ENCODE measurements at regions not wholly inside any gene's neighbourhood (a gene's known extent, or its start where the extent isn't known, plus 50 kb on each side); places are given as distances from the start of the nearest gene placed in this dataset.

GRCh38 chr16:14002416-14002990, 68.6 kb upstream of the MRTFB start:
- Histone ChIP-seq H3K4me3 (no peak overlapping the region), H3K4me1 (peaks cover 16% of the 10 kb centered on the region), H3K27ac (no peak overlapping the region), H3K36me3 (replicated peaks in 1 of 2; ENCODE audit: insufficient read depth in 1 of 2, low read depth in 2 of 2) (no peaks in the 10 kb centered on the region), H3K27me3 (no peaks in the 10 kb centered on the region), H3K9me3 (no peaks in the 10 kb centered on the region)
- intact Hi-C loops (cut with DNase I): loop anchor here (10.0 kb wide), 1 partner anchor 78 kb away; the partner anchor contains the start of gene ERCC4
- ATAC-seq (no peak), DNase-seq (no peak)
- 75 to 83% methylated on average over 13 of the region's 13 CpGs for WGBS, 2 donors
- TF ChIP-seq POLR2A (IDR thresholded peaks at IDR 0.05) (no peak), CTCF (IDR thresholded peaks at IDR 0.05) (no peak)

GRCh38 chr16:14003074-14003570, 68.0 kb upstream of the MRTFB start:
- Histone ChIP-seq H3K27ac (peak overlapping the region in 1 of 4 donors; percentile 18), H3K27me3 (no peaks in the 10 kb centered on the region), H3K36me3 (replicated peaks in 1 of 2; ENCODE audit: insufficient read depth in 1 of 2, low read depth in 2 of 2) (no peaks in the 10 kb centered on the region), H3K9me3 (no peaks in the 10 kb centered on the region), H3K4me1 (peaks cover 11% of the 10 kb centered on the region), H3K4me3 (no peak overlapping the region)
- DNase-seq: peak in 3 of 4 donors; percentile 21 to 69 (median 66)
- intact Hi-C loops (cut with DNase I): loop anchor here (10.0 kb wide), 1 partner anchor 78 kb away; the partner anchor contains the start of gene ERCC4
- no peak for TF ChIP-seq POLR2A (IDR thresholded peaks at IDR 0.05)
- TF ChIP-seq CTCF (IDR thresholded peaks at IDR 0.05): peak in 1 of 7 experiments; percentile 61
- 46 to 52% methylated on average over 15 of the region's 15 CpGs for WGBS, 2 donors
- ATAC-seq: peak; percentile 69

- peaks cover 8% of the 10 kb centered on the region for H3K4me1 ChIP-seq
- no peak for DNase-seq
- no peaks in the 10 kb centered on the region for H3K36me3 ChIP-seq (replicated peaks in 1 of 2; ENCODE audit: insufficient read depth in 1 of 2, low read depth in 2 of 2)
- TF ChIP-seq CTCF (IDR thresholded peaks at IDR 0.05) (no peak), POLR2A (IDR thresholded peaks at IDR 0.05) (no peak)
- intact Hi-C loops (cut with DNase I): loop anchor here (10.0 kb wide), 1 partner anchor 79 kb away; the partner anchor contains the start of gene ERCC4
- 86 to 98% methylated on average over 11 to 12 of the region's 13 CpGs for WGBS, 2 donors
- no peaks in the 10 kb centered on the region for H3K9me3 ChIP-seq
- peak overlapping the region in 1 of 4 donors; percentile 23 for H3K27ac ChIP-seq
- ATAC-seq: peak; percentile 38
- no peaks in the 10 kb centered on the region for H3K27me3 ChIP-seq
- no peak overlapping the region for H3K4me3 ChIP-seq
Measured at GRCh38 chr16:14004031-14004728, 66.9 kb upstream of the MRTFB start.

GRCh38 chr16:14004729-14005315, 66.3 kb upstream of the MRTFB start:
- no peaks in the 10 kb centered on the region for H3K36me3 ChIP-seq (replicated peaks in 1 of 2; ENCODE audit: insufficient read depth in 1 of 2, low read depth in 2 of 2)
- WGBS, 2 donors: 42 to 67% methylated on average over 1 to 2 of the region's 2 CpGs
- peak overlapping the region in 1 of 4 donors; percentile 23 for H3K27ac ChIP-seq
- intact Hi-C loops (cut with DNase I): loop anchor here (10.0 kb wide), 1 partner anchor 80 kb away; the partner anchor contains the start of gene ERCC4
- TF ChIP-seq POLR2A (IDR thresholded peaks at IDR 0.05) (no peak), CTCF (IDR thresholded peaks at IDR 0.05) (no peak)
- no peak overlapping the region for H3K4me3 ChIP-seq
- DNase-seq (no peak), ATAC-seq (no peak)
- peaks cover 8% of the 10 kb centered on the region for H3K4me1 ChIP-seq
- no peaks in the 10 kb centered on the region for H3K27me3 ChIP-seq
- H3K9me3 ChIP-seq: no peaks in the 10 kb centered on the region
